Erythroblast (primary cell): ENCODE measurements at regions not wholly inside any gene's neighbourhood (a gene's known extent, or its start where the extent isn't known, plus 50 kb on each side); places are given as distances from the start of the nearest gene placed in this dataset.

ENCODE experiments used
- GATA1 ChIP-seq: IDR thresholded peaks from 2 replicates; pipeline ENCODE4 v1.6.1; 2011; ENCODE audit warnings: low read depth, mild to moderate bottlenecking, control low read depth, low read length, moderate library complexity
- POLR2A ChIP-seq: IDR thresholded peaks from 2 replicates; pipeline ENCODE4 v1.6.1; 2011; ENCODE audit warnings: mild to moderate bottlenecking, low read length

- TF ChIP-seq POLR2A (no peak), GATA1 (no peak)
Observed at GRCh38 chr2:11936761-11937160, 190.3 kb downstream of the LPIN1 start.
